ENCODE measurements at regions not wholly inside any gene's neighbourhood (a gene's known extent, or its start where the extent isn't known, plus 50 kb on each side); places are given as distances from the start of the nearest gene placed in this dataset.

DNA sequence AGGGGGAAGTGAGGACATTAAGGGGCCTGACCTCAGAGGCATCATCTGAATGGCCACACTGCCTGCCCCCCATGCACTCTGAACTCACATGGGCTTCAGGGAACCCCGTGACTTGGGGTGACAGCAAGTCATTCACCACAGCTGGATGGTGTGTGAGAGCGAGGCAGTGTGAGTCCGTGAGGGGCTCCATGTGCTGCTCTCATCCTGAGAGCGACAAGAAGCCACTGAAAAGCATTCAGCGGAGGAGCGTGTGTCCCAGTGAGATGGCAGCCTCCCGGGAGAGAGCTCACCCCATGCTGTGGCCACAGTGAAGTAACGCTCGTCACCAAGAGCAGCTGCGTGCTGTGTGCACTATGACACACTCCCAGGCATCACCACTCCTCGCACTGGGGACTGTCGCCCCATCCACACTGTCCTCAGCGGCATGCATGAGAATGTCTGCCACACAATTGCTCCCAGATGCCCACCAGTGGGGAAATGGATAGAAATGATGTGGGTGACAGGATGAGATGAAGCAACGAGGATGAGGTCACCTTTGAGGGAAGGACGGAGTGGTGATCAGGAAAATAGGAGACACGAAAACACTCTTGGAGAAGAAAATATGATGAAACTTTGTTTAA, 213.0 kb upstream of the RAB6C start:
- DNase-seq (ENCODE audit: low spot score), result no peak

DNA sequence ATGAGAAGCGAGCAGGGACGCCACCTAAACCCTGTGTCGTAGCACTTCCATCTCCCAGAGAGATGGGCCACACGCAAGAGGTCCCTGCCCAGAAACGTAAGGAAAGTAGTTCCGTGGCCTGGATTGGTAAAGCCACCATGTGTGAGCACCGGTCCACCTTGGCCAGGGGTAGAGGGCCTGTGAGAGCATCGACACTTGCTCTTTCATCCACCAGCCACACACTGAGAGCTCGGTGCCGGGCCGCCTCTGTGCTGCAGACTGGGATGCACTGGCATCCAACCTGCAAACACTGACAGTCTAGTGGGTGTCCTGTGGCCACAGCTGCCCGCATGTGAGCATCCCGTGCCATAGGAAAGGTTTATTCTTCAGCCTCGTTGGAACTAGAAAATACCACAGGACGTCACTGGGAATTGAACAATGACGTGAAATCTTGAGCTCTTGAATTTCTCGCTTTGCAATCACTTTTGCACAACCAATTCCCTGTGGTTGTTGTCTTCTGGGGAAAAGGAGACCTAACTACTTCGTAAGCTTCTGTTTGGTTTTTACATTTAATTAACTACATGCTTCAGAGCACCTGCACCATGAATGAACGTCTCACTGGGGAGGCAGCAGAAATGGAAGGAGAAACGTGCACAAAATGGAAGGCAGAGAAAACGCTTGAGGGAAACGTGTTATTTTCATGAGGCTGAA, 212.0 kb upstream of the RAB6C start:
- DNase-seq (ENCODE audit: low spot score), result no peak

DNA sequence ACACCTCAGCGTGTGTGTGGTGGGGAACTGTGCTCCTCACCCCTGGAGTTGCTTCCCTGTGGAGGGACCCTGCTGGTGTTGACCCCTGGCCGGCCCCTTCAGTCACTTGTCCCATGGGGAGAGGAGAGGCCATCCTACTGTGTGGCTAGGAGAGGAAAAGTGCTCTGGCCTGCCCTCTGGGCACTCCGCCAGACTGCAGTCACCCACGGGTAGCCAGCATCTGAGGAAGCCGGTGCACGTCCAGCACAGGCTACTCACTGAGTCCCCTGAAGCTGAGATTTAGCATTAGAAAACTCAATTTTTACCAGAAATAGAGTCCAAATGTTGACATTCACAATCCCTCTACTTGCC, 211.5 kb upstream of the RAB6C start:
- DNase-seq (ENCODE audit: low spot score), result no peak

DNA sequence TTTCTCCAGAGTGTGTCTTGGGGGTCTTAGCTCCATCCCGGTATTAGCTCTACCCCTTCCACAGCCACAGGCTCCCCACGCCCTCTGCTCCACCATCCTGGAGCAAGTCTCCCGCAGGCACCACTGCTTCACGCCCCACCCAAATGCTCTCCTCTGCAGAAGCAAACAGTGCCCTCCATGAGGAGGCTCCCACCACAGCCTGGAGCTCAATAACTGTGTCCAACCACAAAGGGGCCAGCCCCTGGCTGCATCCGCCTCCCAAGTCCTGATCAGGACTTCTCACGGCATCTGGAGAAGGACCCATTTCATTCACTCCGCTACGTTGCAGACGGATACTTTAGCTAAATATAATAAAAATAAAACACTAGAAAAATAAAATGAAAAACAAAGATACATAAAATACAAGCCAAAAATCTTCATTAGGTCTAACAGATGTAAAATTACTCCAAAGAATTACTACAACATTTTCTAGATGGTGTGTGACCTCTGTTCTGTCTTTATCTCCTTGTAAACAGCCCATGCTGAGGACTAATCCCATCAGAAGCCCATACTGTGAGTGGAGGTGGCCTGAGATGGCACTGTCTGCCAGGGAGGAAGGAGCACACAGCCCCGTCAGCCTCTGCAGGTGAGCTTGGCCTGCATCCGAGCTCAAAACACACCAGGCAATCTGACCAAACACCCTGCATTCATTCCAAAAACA, 210.8 kb upstream of the RAB6C start:
- DNase-seq (ENCODE audit: low spot score), result no peak

DNA sequence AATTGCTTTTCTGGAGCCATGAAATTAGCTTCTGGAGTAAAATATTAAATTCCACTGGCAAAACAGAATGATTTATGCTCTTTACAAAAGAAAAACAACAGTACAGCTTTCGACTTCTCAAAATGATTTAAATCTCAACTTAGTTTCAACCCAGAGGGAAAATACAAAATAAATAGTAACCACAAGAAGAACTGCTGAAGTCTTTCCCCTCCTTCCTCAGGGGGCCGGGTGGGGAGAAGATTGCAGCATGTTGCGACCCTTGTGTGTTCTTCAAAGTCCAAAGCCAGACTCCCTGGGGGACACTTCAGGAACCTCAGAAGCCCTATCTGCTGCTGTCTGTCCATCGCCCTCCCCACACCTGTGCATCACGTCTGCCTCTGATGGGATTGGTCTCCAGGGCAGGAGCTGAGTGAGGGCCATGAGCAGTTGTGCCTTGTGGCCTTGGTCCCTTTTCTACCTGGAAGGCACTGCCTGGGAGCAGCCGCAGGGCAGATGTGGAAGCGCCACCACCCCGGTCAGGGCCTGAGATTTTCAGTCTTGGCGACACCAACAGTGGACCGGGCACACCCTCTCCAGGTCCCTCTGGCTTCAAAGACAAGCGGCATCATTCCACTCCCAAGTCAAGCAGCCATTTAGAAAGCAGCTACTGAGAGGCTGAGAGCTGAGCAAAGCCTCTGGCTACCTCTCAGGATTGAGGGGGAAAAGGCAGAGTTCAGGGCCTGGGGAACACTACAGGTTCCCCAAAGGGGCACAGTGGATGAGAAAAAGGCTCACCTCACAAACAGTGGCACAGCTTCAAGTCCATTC, 210.1 kb upstream of the RAB6C start:
- DNase-seq (ENCODE audit: low spot score), result no peak

DNA sequence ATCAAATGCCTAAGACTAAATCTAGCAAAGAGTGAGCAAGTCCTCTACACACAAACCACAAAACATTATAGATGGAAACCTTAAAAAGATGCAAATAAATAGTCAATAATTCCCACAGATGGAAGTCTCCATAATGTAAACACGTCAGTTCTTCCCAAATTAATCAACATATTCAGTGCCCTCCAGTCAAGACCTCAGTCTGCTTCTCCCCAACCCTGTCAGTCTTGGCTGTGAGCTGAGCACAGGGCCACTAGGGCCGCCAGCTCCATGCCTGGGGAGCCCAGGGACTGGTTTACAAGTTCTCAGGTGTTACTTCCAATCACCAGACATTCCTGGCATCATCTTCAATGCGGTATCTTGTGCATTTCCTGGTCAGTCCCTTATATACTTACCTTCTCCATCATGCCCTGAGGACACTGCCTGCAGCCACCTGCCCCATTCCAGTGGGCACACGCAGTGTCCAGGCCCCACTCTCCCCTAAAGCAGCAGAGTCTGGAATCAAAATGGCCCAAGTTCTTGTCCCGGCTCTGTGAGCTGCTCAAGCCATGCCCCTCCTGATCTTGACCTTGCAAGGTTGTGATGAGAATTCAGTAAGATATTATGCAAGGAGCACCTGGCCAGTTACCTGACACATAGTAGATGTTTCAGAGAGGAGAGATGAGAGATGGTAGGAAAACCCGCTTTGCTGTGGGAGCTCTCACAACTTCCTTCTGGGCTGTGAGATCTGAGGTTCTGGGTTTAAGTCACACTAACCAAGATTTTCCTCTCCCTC, 207.9 kb upstream of the RAB6C start:
- no peak for DNase-seq (ENCODE audit: low spot score)

DNA sequence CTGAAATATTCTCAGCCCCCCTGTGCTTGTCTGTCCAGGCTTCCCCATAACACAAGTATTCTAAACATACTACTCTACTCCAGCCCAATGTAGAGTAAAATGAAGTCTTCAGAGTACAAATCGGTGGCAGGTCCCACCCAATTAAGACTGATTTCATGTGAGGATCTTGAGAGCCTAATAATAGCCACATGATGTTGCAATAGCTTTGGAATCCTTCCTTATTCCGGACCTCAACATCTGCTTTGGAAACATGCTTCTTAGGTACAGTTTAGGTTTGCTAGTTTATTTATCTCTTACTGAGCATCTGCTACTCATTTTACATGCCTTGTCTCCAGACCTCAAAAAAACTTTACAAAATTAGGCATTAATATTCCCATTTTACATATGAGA, 207.3 kb upstream of the RAB6C start:
- DNase-seq (ENCODE audit: low spot score), result no peak

DNA sequence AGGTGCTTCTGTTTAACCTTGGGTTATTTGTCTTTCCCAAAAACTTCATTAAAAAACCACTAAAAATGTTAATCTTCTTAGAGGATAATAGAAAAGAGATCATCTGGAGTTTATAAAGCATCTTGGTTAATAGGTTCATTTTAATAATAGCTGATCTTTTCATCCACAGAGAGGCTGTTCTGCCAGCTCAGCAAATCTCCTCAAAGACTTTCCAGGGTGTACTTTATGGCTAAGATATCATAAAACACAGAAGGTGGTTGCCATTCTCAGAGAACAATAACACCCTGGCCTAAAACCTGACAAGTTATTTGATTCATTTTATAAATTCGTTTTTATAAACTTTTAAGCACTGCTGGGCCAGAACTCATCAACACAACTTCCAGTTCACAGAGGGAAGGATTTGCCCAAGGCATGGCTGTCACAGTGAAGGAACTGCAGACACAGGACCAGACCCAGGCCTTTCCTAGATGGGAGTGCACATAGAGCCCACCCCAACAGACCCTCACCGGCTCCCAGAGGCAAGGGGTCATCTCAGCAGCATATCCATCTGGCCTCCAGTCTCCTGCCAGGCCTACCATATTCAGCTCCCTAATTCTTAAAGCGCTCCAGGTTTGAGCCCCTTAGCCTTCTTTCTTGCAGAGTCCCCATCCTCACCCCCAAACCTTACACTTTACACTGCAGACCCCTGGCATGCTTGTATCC, 203.4 kb upstream of the RAB6C start:
- DNase-seq (ENCODE audit: low spot score), result no peak

DNA sequence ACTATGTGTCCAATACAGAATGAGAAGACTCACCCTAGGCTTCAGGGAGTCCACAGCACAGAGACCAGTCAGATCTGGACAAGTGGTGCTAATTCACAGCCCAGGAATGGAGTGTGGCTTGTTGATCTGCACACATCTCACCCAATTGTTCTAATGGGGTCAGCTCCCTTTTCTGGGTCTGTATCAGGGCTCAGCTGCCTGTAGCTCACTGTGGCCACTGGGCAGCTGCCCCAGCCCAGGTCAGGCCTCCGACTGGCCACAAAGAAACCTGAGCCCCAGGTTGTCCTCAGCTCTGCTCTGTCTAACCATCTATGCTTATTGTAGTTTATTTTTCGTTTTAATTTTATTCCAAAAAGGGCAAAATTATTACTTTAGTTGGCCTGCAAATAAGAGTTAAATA, 202.3 kb upstream of the RAB6C start:
- DNase-seq (ENCODE audit: low spot score), result no peak

DNA sequence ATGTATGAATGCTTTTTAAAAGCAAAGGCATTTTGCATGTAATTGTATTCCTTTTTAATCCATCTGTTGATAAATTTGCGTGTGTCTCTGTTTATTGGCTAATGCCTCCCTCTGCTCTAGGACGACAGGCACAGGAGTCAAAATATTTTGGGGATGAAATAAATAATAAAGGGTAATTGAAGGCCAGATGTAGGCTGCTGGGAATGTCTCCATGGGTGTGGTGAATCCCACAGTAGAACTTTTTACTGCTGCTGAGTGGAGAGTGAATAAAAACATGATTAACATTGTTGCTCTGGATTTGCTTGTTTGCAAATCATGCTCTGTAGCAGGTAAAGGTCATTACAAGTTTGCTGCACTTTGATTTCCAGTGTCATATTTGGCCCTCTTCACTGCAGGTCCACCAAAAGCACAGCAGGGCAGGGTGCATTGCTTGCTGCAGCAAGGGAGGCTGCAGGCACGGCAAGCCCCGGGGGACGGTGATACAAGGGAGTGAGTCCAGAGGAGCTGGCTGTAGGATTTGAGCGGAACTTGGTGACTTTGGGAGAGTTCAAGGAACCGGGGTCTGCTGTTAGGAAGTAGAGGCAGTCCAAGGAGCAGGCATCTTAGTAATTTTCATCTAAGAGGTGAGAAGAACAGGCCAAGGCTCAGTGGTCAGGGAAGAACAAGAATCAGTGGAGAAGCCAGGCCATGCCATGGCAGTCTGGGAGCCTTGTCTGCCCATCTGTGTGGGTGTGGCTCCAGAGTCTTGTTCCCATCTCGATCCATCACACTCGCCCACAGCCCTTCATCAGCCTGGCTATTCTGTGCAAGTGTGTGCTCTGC, 201.5 kb upstream of the RAB6C start:
- no peak for DNase-seq (ENCODE audit: low spot score)

DNA sequence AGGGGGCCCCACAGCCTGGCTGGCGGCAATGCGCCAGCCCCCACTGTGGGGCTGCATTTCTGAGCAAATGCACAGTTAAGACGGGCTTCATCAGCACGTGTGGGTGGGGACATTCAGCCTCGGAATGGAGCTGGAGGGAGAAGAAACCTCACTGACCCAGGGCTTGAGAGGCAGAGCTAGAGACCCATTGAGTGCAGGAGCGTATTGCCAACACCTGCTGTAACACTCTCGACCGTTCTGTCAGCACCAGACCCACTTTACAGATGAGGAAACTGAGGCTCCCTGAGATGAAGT, 200.9 kb upstream of the RAB6C start:
- no peak for DNase-seq (ENCODE audit: low spot score)

DNA sequence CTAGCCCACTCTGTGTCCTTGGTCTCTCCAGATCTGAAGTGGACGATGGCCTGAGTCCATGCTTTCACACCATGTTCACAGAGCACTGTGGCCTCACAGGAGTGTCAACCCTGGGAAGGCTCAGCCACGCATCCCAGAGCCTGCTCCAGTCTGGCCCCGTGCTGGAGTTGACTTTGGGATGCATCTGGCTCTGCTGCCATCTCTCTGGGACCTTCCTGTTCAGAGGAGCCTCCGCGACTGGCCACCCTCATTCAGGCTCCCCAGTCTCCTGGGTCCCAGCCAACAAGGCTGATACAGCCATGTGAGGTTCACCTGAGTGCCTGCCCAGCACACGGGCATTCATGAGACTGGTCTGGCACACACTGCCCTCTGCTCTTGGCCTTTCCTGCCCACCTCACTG, 199.7 kb upstream of the RAB6C start:
- DNase-seq (ENCODE audit: low spot score), result no peak

DNA sequence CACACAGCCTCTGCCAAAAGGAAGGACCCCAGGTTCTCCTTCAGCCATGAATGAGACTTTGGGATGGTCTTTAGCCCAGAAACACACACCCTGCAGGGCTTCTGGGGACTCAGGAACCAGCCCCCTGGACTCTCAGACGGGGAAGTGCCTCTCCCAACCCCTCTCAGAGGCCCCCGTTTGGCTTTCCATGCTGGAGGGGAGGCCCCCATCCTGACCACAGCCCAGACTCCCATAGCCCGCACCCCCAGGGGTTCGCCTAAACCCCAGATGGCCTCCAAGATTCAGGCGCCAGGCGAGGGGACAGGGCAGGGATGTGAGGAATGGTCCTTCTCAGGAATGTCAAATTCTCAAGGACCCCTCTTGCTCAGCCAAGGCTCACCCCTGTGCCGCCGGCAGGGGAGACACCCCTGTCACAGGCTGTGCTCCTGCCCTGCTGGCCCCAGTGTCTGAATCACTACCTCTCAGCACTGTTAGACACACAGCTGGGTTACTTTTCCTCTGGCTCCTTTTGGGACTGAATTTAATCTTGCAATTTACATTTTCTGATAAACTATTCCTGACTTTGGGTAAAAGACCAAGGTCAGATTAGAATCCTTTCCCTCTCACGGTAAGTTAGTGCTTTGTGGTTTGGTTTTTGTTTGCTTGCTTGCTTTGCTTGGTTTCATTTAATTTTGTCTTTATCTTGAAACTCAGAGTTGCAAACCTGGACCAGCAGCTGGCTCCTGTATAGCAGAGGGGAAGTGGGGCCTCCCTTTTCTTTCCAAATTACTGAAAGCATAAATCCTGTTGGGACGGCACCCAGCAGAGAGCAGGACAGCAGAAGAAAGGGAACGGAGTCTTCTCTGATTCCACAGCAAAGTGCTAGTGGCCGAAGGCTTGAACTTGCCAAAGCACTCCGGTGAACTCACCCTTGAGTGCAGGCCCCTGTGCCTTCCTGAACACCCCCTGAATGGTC, 198.9 kb upstream of the RAB6C start:
- DNase-seq (ENCODE audit: low spot score), result no peak

DNA sequence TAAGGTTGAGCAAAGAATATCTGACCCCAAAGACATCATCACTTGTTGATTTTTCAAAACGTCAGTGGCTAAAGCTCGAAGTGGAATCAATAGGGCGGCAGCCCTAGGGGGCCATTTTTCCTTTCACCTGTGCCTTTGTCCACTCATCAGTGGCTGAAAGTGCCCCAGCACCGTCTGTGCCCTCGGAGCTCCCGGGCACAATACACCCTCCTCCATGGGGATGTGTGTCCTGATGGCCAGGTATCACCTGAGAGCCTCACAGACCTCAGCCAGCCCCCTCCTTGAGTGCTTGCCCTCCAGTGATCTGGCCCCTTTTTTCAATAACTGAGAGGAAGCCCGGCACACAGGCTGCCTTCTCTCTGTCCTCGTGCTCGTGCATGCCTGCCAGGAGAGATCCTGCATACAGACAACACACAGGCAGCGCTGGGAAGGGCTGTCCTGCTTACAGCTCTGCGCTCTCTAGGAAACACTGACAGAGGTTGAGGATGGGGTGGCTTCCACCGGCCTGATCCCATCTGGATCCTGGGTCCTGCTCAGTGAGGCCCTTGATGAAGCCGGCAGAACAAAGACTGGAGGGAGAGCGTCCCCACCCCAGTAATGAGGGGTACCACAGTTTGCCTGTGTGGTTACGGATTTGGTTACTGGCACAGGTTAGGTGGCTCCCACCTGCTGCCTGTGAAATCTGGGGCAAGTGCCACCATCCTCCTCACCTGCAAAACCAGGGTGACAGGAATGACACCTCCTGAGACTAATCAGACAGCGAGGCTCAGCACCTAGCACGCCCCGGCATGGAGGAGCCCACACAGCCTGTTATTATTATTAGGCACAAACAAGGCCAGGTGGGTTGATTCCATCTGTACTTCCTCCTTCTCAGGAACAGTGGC, 197.5 kb upstream of the RAB6C start:
- DNase-seq (ENCODE audit: low spot score), result no peak

DNA sequence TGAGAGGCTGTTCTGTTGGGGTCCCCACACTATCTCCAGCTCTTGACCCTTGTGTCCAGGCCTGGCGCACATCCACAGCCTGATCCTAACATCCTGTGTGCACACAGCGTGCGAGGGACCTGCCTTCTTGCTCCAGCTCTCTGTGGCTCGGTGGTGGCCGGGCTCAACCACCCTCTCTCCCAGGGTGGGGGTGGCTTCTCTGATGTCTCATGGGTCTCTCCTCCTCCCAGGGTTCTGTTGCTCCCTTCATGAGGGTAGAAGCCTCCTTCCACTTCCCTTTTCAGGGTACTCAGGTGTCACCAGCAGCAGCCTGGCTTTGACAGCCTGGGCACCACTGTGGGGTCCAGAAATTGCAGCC, 196.9 kb upstream of the RAB6C start:
- no peak for DNase-seq (ENCODE audit: low spot score)

DNA sequence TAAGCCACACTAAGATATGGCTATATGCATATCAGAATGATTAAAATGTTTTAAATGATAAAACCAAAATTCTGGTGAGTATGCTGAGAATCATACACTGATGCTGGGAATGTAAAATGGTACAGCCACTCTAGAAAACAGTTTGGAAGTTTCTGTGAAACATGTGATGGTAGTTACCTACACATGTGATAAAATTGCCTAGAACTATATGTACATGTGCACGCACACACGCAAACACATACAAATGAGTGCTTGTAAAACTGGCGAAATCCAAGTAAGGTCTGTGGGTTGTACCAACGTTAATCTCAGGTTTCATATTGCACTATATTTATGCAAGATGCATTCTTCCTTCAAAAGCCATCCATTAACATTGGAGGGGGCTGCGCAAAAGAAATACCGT, 195.0 kb upstream of the RAB6C start:
- no peak for DNase-seq (ENCODE audit: low spot score)

DNA sequence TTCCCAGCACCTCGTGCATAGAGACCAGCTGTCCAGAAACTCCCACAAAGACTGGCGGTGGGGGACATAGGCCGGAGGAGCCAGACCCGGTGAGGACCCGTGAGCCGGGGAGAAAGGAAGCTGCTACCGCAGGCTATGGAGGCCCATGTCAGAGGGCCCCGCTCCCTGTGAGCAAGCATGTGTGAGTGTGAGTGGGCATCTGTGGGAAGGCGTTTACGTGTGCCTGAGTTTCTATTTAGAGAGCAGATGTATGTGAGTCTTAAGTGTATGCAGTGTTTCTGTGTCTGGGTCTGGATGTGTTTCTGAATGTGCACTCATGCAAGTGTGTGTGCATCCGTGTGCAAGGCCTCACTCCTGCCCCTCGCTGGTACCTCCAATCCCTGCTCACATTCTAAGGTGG, 187.8 kb upstream of the RAB6C start:
- DNase-seq (ENCODE audit: low spot score), result no peak

DNA sequence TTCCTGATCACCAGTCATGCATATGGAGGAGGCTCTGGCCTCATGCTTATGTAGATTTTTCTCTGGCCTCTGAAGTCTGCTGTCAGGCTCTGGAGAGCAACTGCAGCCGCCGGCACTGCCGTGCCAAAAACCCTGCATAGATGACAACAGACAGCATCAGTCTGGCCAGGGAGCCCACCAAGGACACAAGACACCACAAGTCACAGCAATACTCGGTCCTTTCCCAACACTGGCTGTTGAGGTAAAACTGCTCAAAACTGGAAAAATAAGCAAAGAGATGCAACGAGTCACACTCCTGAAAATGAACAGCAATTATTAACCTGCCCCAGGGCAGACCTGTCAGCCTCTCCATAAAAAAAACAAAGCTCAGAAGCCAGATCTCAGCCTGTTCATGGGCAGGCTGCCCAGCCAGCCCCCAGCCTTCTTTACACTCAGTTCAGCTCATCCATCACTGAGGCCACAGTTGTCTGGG, 186.0 kb upstream of the RAB6C start:
- DNase-seq (ENCODE audit: low spot score), result no peak

DNA sequence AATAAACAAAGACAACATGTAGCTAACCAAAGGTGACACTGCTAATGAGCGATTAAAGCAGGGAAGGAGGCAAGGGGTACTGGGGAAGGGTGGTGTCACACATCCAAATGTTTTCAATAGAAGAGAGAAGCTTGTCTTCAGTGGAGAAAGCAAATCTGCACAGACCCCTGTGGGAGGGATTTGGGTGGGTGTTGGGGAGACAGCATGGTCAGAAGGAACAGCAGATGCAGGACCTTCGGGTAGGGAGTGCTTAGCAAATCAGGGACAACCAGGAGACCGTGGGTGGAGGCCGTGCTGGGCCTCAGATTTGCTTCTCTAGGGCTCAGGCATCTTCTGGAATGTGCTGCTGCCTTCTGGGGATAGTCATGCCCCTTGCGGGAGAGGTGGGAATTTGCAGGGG, 185.3 kb upstream of the RAB6C start:
- DNase-seq (ENCODE audit: low spot score), result no peak
